ENCODE measurements at regions not wholly inside any gene's neighbourhood (a gene's known extent, or its start where the extent isn't known, plus 50 kb on each side); places are given as distances from the start of the nearest gene placed in this dataset.

- no peaks in the 10 kb centered on the region for H3K9me3 ChIP-seq (ENCODE audit: severe bottlenecking)
- TF ChIP-seq, protein P1, sequence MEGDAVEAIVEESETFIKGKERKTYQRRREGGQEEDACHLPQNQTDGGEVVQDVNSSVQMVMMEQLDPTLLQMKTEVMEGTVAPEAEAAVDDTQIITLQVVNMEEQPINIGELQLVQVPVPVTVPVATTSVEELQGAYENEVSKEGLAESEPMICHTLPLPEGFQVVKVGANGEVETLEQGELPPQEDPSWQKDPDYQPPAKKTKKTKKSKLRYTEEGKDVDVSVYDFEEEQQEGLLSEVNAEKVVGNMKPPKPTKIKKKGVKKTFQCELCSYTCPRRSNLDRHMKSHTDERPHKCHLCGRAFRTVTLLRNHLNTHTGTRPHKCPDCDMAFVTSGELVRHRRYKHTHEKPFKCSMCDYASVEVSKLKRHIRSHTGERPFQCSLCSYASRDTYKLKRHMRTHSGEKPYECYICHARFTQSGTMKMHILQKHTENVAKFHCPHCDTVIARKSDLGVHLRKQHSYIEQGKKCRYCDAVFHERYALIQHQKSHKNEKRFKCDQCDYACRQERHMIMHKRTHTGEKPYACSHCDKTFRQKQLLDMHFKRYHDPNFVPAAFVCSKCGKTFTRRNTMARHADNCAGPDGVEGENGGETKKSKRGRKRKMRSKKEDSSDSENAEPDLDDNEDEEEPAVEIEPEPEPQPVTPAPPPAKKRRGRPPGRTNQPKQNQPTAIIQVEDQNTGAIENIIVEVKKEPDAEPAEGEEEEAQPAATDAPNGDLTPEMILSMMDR (IDR thresholded peaks at IDR 0.05; ENCODE audit: low read depth, low read length): no peak
- no peaks in the 10 kb centered on the region for H3K36me3 ChIP-seq
- DNase-seq: no peak
- H3K27me3 ChIP-seq (ENCODE audit: insufficient read depth, low read depth, severe bottlenecking): no peaks in the 10 kb centered on the region
- H3K4me3 ChIP-seq (ENCODE audit: low read depth, low read length): no peak overlapping the region
- no peak overlapping the region for H3K27ac ChIP-seq
Measured at GRCh38 chr2:223420048-223420447, 182.1 kb downstream of the SCG2 start.

GRCh38 chr2:223431479-223431878 is 170.7 kb downstream of the SCG2 start:
- Histone ChIP-seq H3K9me3 (ENCODE audit: severe bottlenecking) (no peaks in the 10 kb centered on the region), H3K36me3 (no peaks in the 10 kb centered on the region), H3K27me3 (ENCODE audit: insufficient read depth, low read depth, severe bottlenecking) (no peaks in the 10 kb centered on the region), H3K27ac (no peak overlapping the region), H3K4me3 (ENCODE audit: low read depth, low read length) (no peak overlapping the region)
- TF ChIP-seq, protein P1 (IDR thresholded peaks at IDR 0.05; ENCODE audit: low read depth, low read length): no peak
- no peak for DNase-seq

DNA sequence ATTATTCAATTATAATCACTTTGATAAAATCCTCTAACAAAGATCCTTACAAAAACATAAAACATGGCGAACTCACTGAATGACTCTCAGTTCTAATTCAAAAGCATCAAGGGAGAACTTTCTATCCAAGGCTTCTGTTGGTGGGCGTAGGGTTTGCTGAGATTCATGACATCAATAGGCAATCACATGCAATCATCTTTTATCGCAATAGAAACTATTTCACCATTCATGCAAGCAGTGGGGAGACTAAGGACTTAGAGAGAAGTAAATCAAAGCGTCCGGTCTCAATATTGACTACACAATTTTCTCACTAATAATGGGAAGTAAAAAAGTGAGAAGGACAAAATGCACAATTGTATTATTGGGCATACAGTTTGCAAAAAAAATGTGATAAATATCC is 168.7 kb downstream of the SCG2 start:
- TF ChIP-seq, protein P1 (IDR thresholded peaks at IDR 0.05; ENCODE audit: low read depth, low read length): no peak
- no peak overlapping the region for H3K4me3 ChIP-seq (ENCODE audit: low read depth, low read length)
- no peaks in the 10 kb centered on the region for H3K9me3 ChIP-seq (ENCODE audit: severe bottlenecking)
- H3K27me3 ChIP-seq (ENCODE audit: insufficient read depth, low read depth, severe bottlenecking): no peaks in the 10 kb centered on the region
- H3K36me3 ChIP-seq: no peaks in the 10 kb centered on the region
- DNase-seq: no peak
- no peak overlapping the region for H3K27ac ChIP-seq

GRCh38 chr2:223437788-223438187 is 164.4 kb downstream of the SCG2 start:
- no peak overlapping the region for H3K27ac ChIP-seq
- no peaks in the 10 kb centered on the region for H3K27me3 ChIP-seq (ENCODE audit: insufficient read depth, low read depth, severe bottlenecking)
- no peak for DNase-seq
- no peak overlapping the region for H3K4me3 ChIP-seq (ENCODE audit: low read depth, low read length)
- no peaks in the 10 kb centered on the region for H3K9me3 ChIP-seq (ENCODE audit: severe bottlenecking)
- TF ChIP-seq, protein P1 (IDR thresholded peaks at IDR 0.05; ENCODE audit: low read depth, low read length): no peak
- no peaks in the 10 kb centered on the region for H3K36me3 ChIP-seq

DNA sequence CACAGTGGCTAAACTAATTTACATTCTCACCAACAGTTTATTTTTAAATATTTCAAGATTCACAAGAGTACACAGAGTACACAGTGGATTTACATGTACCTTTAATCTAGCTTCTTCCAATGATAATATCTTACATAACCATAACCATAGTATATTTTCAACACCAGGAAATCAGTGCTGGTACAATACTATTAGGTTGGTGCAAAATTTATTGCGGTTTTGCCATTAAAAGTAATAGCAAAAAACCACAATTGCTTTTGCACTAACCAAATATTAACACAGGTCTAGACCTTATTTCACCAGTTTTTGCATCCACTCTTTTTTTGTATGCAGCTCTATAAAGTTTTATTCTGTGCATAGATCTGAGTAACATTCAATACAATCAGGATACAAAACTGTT is 163.0 kb downstream of the SCG2 start:
- H3K27me3 ChIP-seq (ENCODE audit: insufficient read depth, low read depth, severe bottlenecking): no peaks in the 10 kb centered on the region
- TF ChIP-seq, protein P1 (IDR thresholded peaks at IDR 0.05; ENCODE audit: low read depth, low read length): no peak
- no peaks in the 10 kb centered on the region for H3K9me3 ChIP-seq (ENCODE audit: severe bottlenecking)
- H3K27ac ChIP-seq: no peak overlapping the region
- no peaks in the 10 kb centered on the region for H3K36me3 ChIP-seq
- no peak for DNase-seq
- H3K4me3 ChIP-seq (ENCODE audit: low read depth, low read length): no peak overlapping the region

DNA sequence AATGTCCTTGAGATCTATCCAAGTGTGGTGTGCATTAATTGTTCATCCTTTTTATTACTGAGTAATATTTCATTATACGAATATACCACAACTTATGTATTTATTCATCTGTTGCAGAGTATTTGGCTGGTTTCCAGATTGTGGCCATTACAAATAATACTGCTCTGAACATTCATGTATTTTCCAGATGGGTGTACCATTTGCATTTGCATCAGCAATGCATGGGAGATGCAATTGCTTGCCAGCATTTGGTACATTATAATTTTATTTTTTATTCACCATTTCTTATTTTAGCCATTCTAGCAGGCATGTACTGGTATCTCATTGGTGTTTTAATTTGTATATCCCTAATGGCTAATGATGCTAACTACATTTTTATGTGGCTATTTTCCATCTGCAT is 162.4 kb downstream of the SCG2 start:
- Histone ChIP-seq H3K36me3 (no peaks in the 10 kb centered on the region), H3K27me3 (ENCODE audit: insufficient read depth, low read depth, severe bottlenecking) (no peaks in the 10 kb centered on the region), H3K4me3 (ENCODE audit: low read depth, low read length) (no peak overlapping the region), H3K27ac (no peak overlapping the region), H3K9me3 (ENCODE audit: severe bottlenecking) (no peaks in the 10 kb centered on the region)
- TF ChIP-seq, protein P1 (IDR thresholded peaks at IDR 0.05; ENCODE audit: low read depth, low read length): no peak
- DNase-seq: no peak
